HuH-7 (cell line): ENCODE measurements at regions not wholly inside any gene's neighbourhood (a gene's known extent, or its start where the extent isn't known, plus 50 kb on each side); places are given as distances from the start of the nearest gene placed in this dataset.
A peak's percentile ranks its signal among the peaks of the same experiment; 100 is the strongest.

ENCODE experiments used
- DNase-seq: peaks from one replicate; pipeline ENCODE4 v3.0.0; 2011; ENCODE audit warnings: low spot score

GRCh38 chr5:28143519-28143918 lies 1105.1 kb upstream of the CDH9 start:
- no peak for DNase-seq

GRCh38 chr5:28132151-28132550 lies 1093.8 kb upstream of the CDH9 start:
- no peak for DNase-seq

- no peak for DNase-seq
These were observed 1079.3 kb upstream of the CDH9 start for GRCh38 chr5:28117691-28118090.

- no peak for DNase-seq
These were observed 1078.9 kb upstream of the CDH9 start for GRCh38 chr5:28117273-28117672.

- DNase-seq, result no peak
These were observed 1072.4 kb upstream of the CDH9 start for GRCh38 chr5:28110781-28111180.

- no peak for DNase-seq
These were observed 1065.7 kb upstream of the CDH9 start for GRCh38 chr5:28104080-28104479.

- DNase-seq, result no peak
These were observed 1045.7 kb upstream of the CDH9 start for GRCh38 chr5:28084069-28084468.

GRCh38 chr5:28082610-28083009 lies 1044.2 kb upstream of the CDH9 start:
- DNase-seq, result no peak

- peak; percentile 23 for DNase-seq
These were observed 1039.2 kb upstream of the CDH9 start for GRCh38 chr5:28077291-28078240.

GRCh38 chr5:28066856-28067255 lies 1028.5 kb upstream of the CDH9 start:
- no peak for DNase-seq

- no peak for DNase-seq
These were observed 1027.3 kb upstream of the CDH9 start for GRCh38 chr5:28065656-28066055.

- DNase-seq, result no peak
These were observed 1008.2 kb upstream of the CDH9 start for GRCh38 chr5:28046596-28046995.

GRCh38 chr5:28027851-28028250 lies 989.5 kb upstream of the CDH9 start:
- no peak for DNase-seq

- no peak for DNase-seq
These were observed 978.8 kb upstream of the CDH9 start for GRCh38 chr5:28017178-28017577.

GRCh38 chr5:28014779-28015178 lies 976.4 kb upstream of the CDH9 start:
- no peak for DNase-seq

GRCh38 chr5:28012538-28012937 lies 974.2 kb upstream of the CDH9 start:
- DNase-seq, result no peak

GRCh38 chr5:28009576-28009975 lies 971.2 kb upstream of the CDH9 start:
- no peak for DNase-seq

GRCh38 chr5:27996665-27997064 lies 958.3 kb upstream of the CDH9 start:
- no peak for DNase-seq

- no peak for DNase-seq
These were observed 957.5 kb upstream of the CDH9 start for GRCh38 chr5:27995867-27996266.

GRCh38 chr5:27978322-27978721 lies 939.9 kb upstream of the CDH9 start:
- DNase-seq, result no peak

GRCh38 chr5:27969157-27969556 lies 930.8 kb upstream of the CDH9 start:
- DNase-seq, result no peak

GRCh38 chr5:27963050-27963783 lies 924.8 kb upstream of the CDH9 start:
- DNase-seq, result no peak

- DNase-seq, result no peak
These were observed 923.8 kb upstream of the CDH9 start for GRCh38 chr5:27962198-27962597.
